ENCODE measurements at regions not wholly inside any gene's neighbourhood (a gene's known extent, or its start where the extent isn't known, plus 50 kb on each side); places are given as distances from the start of the nearest gene placed in this dataset.

DNA sequence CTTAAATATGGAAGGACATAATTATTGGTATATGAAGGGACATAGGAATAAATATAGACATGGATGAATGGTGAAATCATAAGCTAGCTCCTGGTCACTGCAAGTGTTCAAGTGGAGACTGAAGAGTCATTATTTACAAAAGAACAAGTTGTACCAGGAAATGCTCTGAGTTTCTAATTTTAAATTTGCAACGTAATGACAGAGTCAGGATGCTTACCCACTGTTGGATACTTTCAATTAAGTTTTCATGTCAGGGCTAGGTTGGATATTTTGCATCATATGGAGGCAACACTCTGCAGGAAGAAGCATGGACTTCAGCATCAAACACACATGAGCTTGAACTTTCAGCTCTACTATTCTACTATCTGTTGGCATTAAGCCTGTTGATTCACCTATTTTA is 499.6 kb upstream of the C1orf87 start:
- TF ChIP-seq, protein P1, sequence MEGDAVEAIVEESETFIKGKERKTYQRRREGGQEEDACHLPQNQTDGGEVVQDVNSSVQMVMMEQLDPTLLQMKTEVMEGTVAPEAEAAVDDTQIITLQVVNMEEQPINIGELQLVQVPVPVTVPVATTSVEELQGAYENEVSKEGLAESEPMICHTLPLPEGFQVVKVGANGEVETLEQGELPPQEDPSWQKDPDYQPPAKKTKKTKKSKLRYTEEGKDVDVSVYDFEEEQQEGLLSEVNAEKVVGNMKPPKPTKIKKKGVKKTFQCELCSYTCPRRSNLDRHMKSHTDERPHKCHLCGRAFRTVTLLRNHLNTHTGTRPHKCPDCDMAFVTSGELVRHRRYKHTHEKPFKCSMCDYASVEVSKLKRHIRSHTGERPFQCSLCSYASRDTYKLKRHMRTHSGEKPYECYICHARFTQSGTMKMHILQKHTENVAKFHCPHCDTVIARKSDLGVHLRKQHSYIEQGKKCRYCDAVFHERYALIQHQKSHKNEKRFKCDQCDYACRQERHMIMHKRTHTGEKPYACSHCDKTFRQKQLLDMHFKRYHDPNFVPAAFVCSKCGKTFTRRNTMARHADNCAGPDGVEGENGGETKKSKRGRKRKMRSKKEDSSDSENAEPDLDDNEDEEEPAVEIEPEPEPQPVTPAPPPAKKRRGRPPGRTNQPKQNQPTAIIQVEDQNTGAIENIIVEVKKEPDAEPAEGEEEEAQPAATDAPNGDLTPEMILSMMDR (IDR thresholded peaks at IDR 0.05), result no peak
- no peak for TF ChIP-seq POLR2AphosphoS5 (IDR thresholded peaks at IDR 0.05)
- TF ChIP-seq POLR2A (IDR thresholded peaks at IDR 0.05), result no peak
- TF ChIP-seq EP300 (IDR thresholded peaks at IDR 0.05), result no peak

Data from suprapubic skin (tissue), 4 donors.